ENCODE measurements at regions not wholly inside any gene's neighbourhood (a gene's known extent, or its start where the extent isn't known, plus 50 kb on each side); places are given as distances from the start of the nearest gene placed in this dataset.

GRCh38 chr3:118186051-118186450 lies 848.6 kb downstream of the IGSF11 start:
- ChIA-PET POLR2A (ENCODE audit: unreplicated experiment) (no interaction called here), CTCF (no interaction called here)
- Histone ChIP-seq H4K20me1 (ENCODE audit: insufficient read depth) (no peaks in the 10 kb centered on the region), H3K4me1 (replicated peaks; ENCODE audit: insufficient read depth) (no peaks in the 10 kb centered on the region), H3K9me3 (ENCODE audit: insufficient read depth, low read depth) (no peaks in the 10 kb centered on the region), H3K36me3 (ENCODE audit: low read depth) (no peaks in the 10 kb centered on the region), H2AFZ (no peak overlapping the region), H3K9me2 (ENCODE audit: insufficient read depth) (no peaks in the 10 kb centered on the region), H3K27me3 (ENCODE audit: insufficient read depth, low read depth) (no peaks in the 10 kb centered on the region), H3F3A (ENCODE audit: insufficient read depth, low read depth) (no peaks in the 10 kb centered on the region), H3K4me2 (no peak overlapping the region), H3K4me3 (no peak overlapping the region), H3K27ac (no peak overlapping the region), H3K79me2 (ENCODE audit: low read depth) (no peaks in the 10 kb centered on the region)
- DNase-seq: no peak
- intact Hi-C loops (cut with micrococcal nuclease; ENCODE audit: unreplicated experiment): no loop called here
- TF ChIP-seq CTCF (conservative IDR thresholded peaks at IDR 0.05) (no peak), EZH2 (IDR thresholded peaks at IDR 0.05; ENCODE audit: low read depth) (no peak)
- BruUV-seq (replicated peaks): no TSS peak

- H3K9me2 ChIP-seq (ENCODE audit: insufficient read depth): no peaks in the 10 kb centered on the region
- no peak overlapping the region for H2AFZ ChIP-seq
- POLR2A ChIA-PET (ENCODE audit: unreplicated experiment): no interaction called here
These were observed 847.4 kb downstream of the IGSF11 start for GRCh38 chr3:118187221-118187620.

GRCh38 chr3:118196183-118196582 lies 838.5 kb downstream of the IGSF11 start:
- ChIA-PET POLR2A (ENCODE audit: unreplicated experiment) (no interaction called here), CTCF (no interaction called here)
- DNase-seq: no peak
- TF ChIP-seq CTCF (conservative IDR thresholded peaks at IDR 0.05) (no peak), EZH2 (IDR thresholded peaks at IDR 0.05; ENCODE audit: low read depth) (no peak)
- no TSS peak for BruUV-seq (replicated peaks)
- Histone ChIP-seq H3K79me2 (ENCODE audit: low read depth) (no peaks in the 10 kb centered on the region), H3K36me3 (ENCODE audit: low read depth) (no peaks in the 10 kb centered on the region), H4K20me1 (ENCODE audit: insufficient read depth) (no peaks in the 10 kb centered on the region), H3K9me2 (ENCODE audit: insufficient read depth) (no peaks in the 10 kb centered on the region), H2AFZ (no peak overlapping the region), H3F3A (ENCODE audit: insufficient read depth, low read depth) (no peaks in the 10 kb centered on the region), H3K4me1 (replicated peaks; ENCODE audit: insufficient read depth) (no peaks in the 10 kb centered on the region), H3K27me3 (ENCODE audit: insufficient read depth, low read depth) (no peaks in the 10 kb centered on the region), H3K4me3 (no peak overlapping the region), H3K27ac (no peak overlapping the region), H3K4me2 (no peak overlapping the region), H3K9me3 (ENCODE audit: insufficient read depth, low read depth) (no peaks in the 10 kb centered on the region)
- intact Hi-C loops (cut with micrococcal nuclease; ENCODE audit: unreplicated experiment): no loop called here

More at GRCh38 chr3:118187221-118187620, 847.4 kb downstream of the IGSF11 start:
- Histone ChIP-seq H3K4me3 (no peak overlapping the region), H3K79me2 (ENCODE audit: low read depth) (no peaks in the 10 kb centered on the region), H3K4me2 (no peak overlapping the region), H4K20me1 (ENCODE audit: insufficient read depth) (no peaks in the 10 kb centered on the region), H3F3A (ENCODE audit: insufficient read depth, low read depth) (no peaks in the 10 kb centered on the region), H3K4me1 (replicated peaks; ENCODE audit: insufficient read depth) (no peaks in the 10 kb centered on the region), H3K27me3 (ENCODE audit: insufficient read depth, low read depth) (no peaks in the 10 kb centered on the region), H3K27ac (no peak overlapping the region), H3K9me3 (ENCODE audit: insufficient read depth, low read depth) (no peaks in the 10 kb centered on the region), H3K36me3 (ENCODE audit: low read depth) (no peaks in the 10 kb centered on the region)
- intact Hi-C loops (cut with micrococcal nuclease; ENCODE audit: unreplicated experiment): no loop called here
- CTCF ChIA-PET: no interaction called here
- TF ChIP-seq EZH2 (IDR thresholded peaks at IDR 0.05; ENCODE audit: low read depth) (no peak), CTCF (conservative IDR thresholded peaks at IDR 0.05) (no peak)
- DNase-seq: no peak
- no TSS peak for BruUV-seq (replicated peaks)

Measured in PC-9 (cell line).